Mesendoderm (in vitro differentiated cells): ENCODE measurements at regions not wholly inside any gene's neighbourhood (a gene's known extent, or its start where the extent isn't known, plus 50 kb on each side); places are given as distances from the start of the nearest gene placed in this dataset.
A peak's percentile ranks its signal among the peaks of the same experiment; 100 is the strongest.
"Not testable (repeated sequence)": the region's sequence is repeated elsewhere in the genome, so short reads cannot be mapped to it uniquely, and the experiment has no call there.

ENCODE experiments used
- DNase-seq: peaks from one replicate; pipeline ENCODE4 v3.0.0; 2013
- H2AK5ac ChIP-seq: 2 replicates; pipeline ENCODE4 v1.6.1; 2013; ENCODE audit warnings: low read length, inconsistent platforms
- H2BK120ac ChIP-seq: 2 replicates; pipeline ENCODE4 v1.6.1; 2013; ENCODE audit warnings: low read depth, mild to moderate bottlenecking, low read length, moderate library complexity, mixed read lengths
- H2BK15ac ChIP-seq: replicated peaks from 2 replicates; pipeline ENCODE4 v1.6.1; 2013; ENCODE audit warnings: low read depth, mild to moderate bottlenecking, moderate library complexity
- H2BK5ac ChIP-seq: 2 replicates; pipeline ENCODE4 v1.6.1; 2013; ENCODE audit warnings: low read length, inconsistent platforms
- H3K18ac ChIP-seq: 2 replicates; pipeline ENCODE4 v1.6.1; 2013; ENCODE audit warnings: mild to moderate bottlenecking, low read length, mixed read lengths
- H3K23ac ChIP-seq: one replicate; pipeline ENCODE4 v1.6.1; 2013; ENCODE audit warnings: low read length
- H3K27ac ChIP-seq: 2 replicates; pipeline ENCODE4 v1.5.1; 2013; ENCODE audit warnings: low read depth, mild to moderate bottlenecking, inconsistent platforms, low read length, moderate library complexity
- H3K27me3 ChIP-seq: 2 replicates; pipeline ENCODE4 v1.6.1; 2013; ENCODE audit warnings: low read length, control low read depth, mild to moderate bottlenecking, inconsistent platforms; ENCODE audit not compliant: insufficient read depth, poor library complexity
- H3K36me3 ChIP-seq: 2 replicates; pipeline ENCODE4 v1.6.1; 2013; ENCODE audit warnings: low read length, inconsistent platforms; ENCODE audit not compliant: control insufficient read depth, insufficient read depth
- H3K4ac ChIP-seq: one replicate; pipeline ENCODE4 v1.6.1; 2013; ENCODE audit warnings: low read depth, mild to moderate bottlenecking, low read length, moderate library complexity
- H3K4me1 ChIP-seq: 2 replicates; pipeline ENCODE4 v1.6.1; 2013; ENCODE audit warnings: low read depth, low read length, inconsistent platforms; ENCODE audit not compliant: control insufficient read depth
- H3K4me2 ChIP-seq: 2 replicates; pipeline ENCODE4 v1.6.1; 2013; ENCODE audit warnings: low read length
- H3K4me3 ChIP-seq: 2 replicates; pipeline ENCODE4 v1.5.1; 2013; ENCODE audit warnings: mild to moderate bottlenecking, low read length
- H3K56ac ChIP-seq: one replicate; pipeline ENCODE4 v1.6.1; 2013; ENCODE audit warnings: low read length
- H3K79me1 ChIP-seq: 2 replicates; pipeline ENCODE4 v1.6.1; 2013; ENCODE audit warnings: low read length, inconsistent platforms
- H3K79me2 ChIP-seq: 2 replicates; pipeline ENCODE4 v1.6.1; 2013; ENCODE audit warnings: mild to moderate bottlenecking, low read length; ENCODE audit not compliant: control insufficient read depth, insufficient read depth
- H3K9ac ChIP-seq: 2 replicates; pipeline ENCODE4 v1.6.1; 2013; ENCODE audit warnings: low read length, inconsistent platforms
- H4K5ac ChIP-seq: one replicate; pipeline ENCODE4 v1.6.1; 2013; ENCODE audit warnings: low read length
- H4K8ac ChIP-seq: one replicate; pipeline ENCODE4 v1.6.1; 2013; ENCODE audit warnings: low read depth, mild to moderate bottlenecking, control low read depth, low read length, moderate library complexity
- WGBS: extraction: QIAGEN DNeasy Blood & Tissue Kit; methylation state at CpG from one replicate; pipeline ENCODE4 v1.1.7; 2013; ENCODE audit warnings: low lambda C conversion rate, missing lambda C conversion rate; ENCODE audit not compliant: insufficient coverage; ENCODE audit errors: extremely low coverage; 5-methylcytosine and 5-hydroxymethylcytosine counted together

GRCh38 chr3:79951426-79951825 is 183.6 kb upstream of the ROBO1 start:
- not testable (repeated sequence) for H2BK15ac ChIP-seq, H3K27me3 ChIP-seq, H3K9ac ChIP-seq, H3K23ac ChIP-seq, H3K4me2 ChIP-seq, H4K5ac ChIP-seq, H2BK120ac ChIP-seq, H3K36me3 ChIP-seq, H3K79me2 ChIP-seq, H3K79me1 ChIP-seq, H3K27ac ChIP-seq, H4K8ac ChIP-seq, H3K56ac ChIP-seq, H2AK5ac ChIP-seq, H3K4ac ChIP-seq, H3K18ac ChIP-seq, DNase-seq, H2BK5ac ChIP-seq, H3K4me1 ChIP-seq, H3K4me3 ChIP-seq
- WGBS, result no CpG with 5 or more reads among the region's 23 CpGs

- no peak overlapping the region for H2BK120ac ChIP-seq
- H3K36me3 ChIP-seq, result no peaks in the 10 kb centered on the region
- WGBS, result no CpG with 5 or more reads among the region's 2 CpGs
- H3K4me2 ChIP-seq, result no peak overlapping the region
- H3K23ac ChIP-seq, result no peak overlapping the region
- H3K4me1 ChIP-seq, result no peaks in the 10 kb centered on the region
- no peak overlapping the region for H3K56ac ChIP-seq
- no peak for DNase-seq
- H3K27ac ChIP-seq, result no peak overlapping the region
- H3K79me2 ChIP-seq, result no peaks in the 10 kb centered on the region
- H3K27me3 ChIP-seq, result no peaks in the 10 kb centered on the region
- no peak overlapping the region for H2BK15ac ChIP-seq
- H4K8ac ChIP-seq, result no peak overlapping the region
- H3K18ac ChIP-seq, result no peak overlapping the region
- no peak overlapping the region for H2BK5ac ChIP-seq
- no peak overlapping the region for H3K4me3 ChIP-seq
- H3K4ac ChIP-seq, result no peak overlapping the region
- H4K5ac ChIP-seq, result no peak overlapping the region
- no peak overlapping the region for H3K9ac ChIP-seq
- H2AK5ac ChIP-seq, result no peak overlapping the region
- no peaks in the 10 kb centered on the region for H3K79me1 ChIP-seq
Measured at GRCh38 chr3:79947957-79948356, 180.2 kb upstream of the ROBO1 start.

GRCh38 chr3:79947469-79947868 is 179.7 kb upstream of the ROBO1 start:
- DNase-seq, result no peak
- H3K79me2 ChIP-seq, result no peaks in the 10 kb centered on the region
- H2BK15ac ChIP-seq, result no peak overlapping the region
- no peak overlapping the region for H3K18ac ChIP-seq
- no CpG with 5 or more reads among the region's 1 CpG for WGBS
- no peak overlapping the region for H3K4ac ChIP-seq
- no peak overlapping the region for H3K27ac ChIP-seq
- no peaks in the 10 kb centered on the region for H3K4me1 ChIP-seq
- no peaks in the 10 kb centered on the region for H3K36me3 ChIP-seq
- H3K79me1 ChIP-seq, result no peaks in the 10 kb centered on the region
- no peak overlapping the region for H4K5ac ChIP-seq
- no peak overlapping the region for H3K4me3 ChIP-seq
- no peak overlapping the region for H2BK5ac ChIP-seq
- H2AK5ac ChIP-seq, result no peak overlapping the region
- no peak overlapping the region for H3K9ac ChIP-seq
- H2BK120ac ChIP-seq, result no peak overlapping the region
- no peaks in the 10 kb centered on the region for H3K27me3 ChIP-seq
- no peak overlapping the region for H3K56ac ChIP-seq
- no peak overlapping the region for H3K4me2 ChIP-seq
- H3K23ac ChIP-seq, result no peak overlapping the region
- no peak overlapping the region for H4K8ac ChIP-seq

GRCh38 chr3:79937567-79937966 is 169.8 kb upstream of the ROBO1 start:
- H3K79me2 ChIP-seq, result no peaks in the 10 kb centered on the region
- H4K5ac ChIP-seq, result no peak overlapping the region
- DNase-seq, result peak; percentile 92
- no peaks in the 10 kb centered on the region for H3K79me1 ChIP-seq
- H3K36me3 ChIP-seq, result no peaks in the 10 kb centered on the region
- no peak overlapping the region for H3K23ac ChIP-seq
- no peaks in the 10 kb centered on the region for H3K27me3 ChIP-seq
- H3K9ac ChIP-seq, result no peak overlapping the region
- H3K4me2 ChIP-seq, result no peak overlapping the region
- no peak overlapping the region for H3K27ac ChIP-seq
- no CpG with 5 or more reads among the region's 1 CpG for WGBS
- H2BK120ac ChIP-seq, result no peak overlapping the region
- no peak overlapping the region for H2BK15ac ChIP-seq
- H3K4me1 ChIP-seq, result no peaks in the 10 kb centered on the region
- no peak overlapping the region for H2AK5ac ChIP-seq
- no peak overlapping the region for H3K4ac ChIP-seq
- H3K18ac ChIP-seq, result no peak overlapping the region
- no peak overlapping the region for H3K56ac ChIP-seq
- H3K4me3 ChIP-seq, result no peak overlapping the region
- no peak overlapping the region for H4K8ac ChIP-seq
- H2BK5ac ChIP-seq, result no peak overlapping the region

- no peaks in the 10 kb centered on the region for H3K27me3 ChIP-seq
- no peak for DNase-seq
- no peak overlapping the region for H2AK5ac ChIP-seq
- H3K4ac ChIP-seq, result no peak overlapping the region
- no peak overlapping the region for H3K56ac ChIP-seq
- no peak overlapping the region for H3K4me2 ChIP-seq
- H4K5ac ChIP-seq, result no peak overlapping the region
- no peaks in the 10 kb centered on the region for H3K79me2 ChIP-seq
- no peak overlapping the region for H3K4me3 ChIP-seq
- no peak overlapping the region for H2BK15ac ChIP-seq
- no peak overlapping the region for H4K8ac ChIP-seq
- no CpG with 5 or more reads among the region's 8 CpGs for WGBS
- H3K27ac ChIP-seq, result no peak overlapping the region
- H3K9ac ChIP-seq, result no peak overlapping the region
- no peaks in the 10 kb centered on the region for H3K79me1 ChIP-seq
- no peak overlapping the region for H3K23ac ChIP-seq
- no peak overlapping the region for H2BK120ac ChIP-seq
- H3K36me3 ChIP-seq, result no peaks in the 10 kb centered on the region
- no peak overlapping the region for H2BK5ac ChIP-seq
- H3K4me1 ChIP-seq, result no peaks in the 10 kb centered on the region
- H3K18ac ChIP-seq, result no peak overlapping the region
Measured at GRCh38 chr3:79930196-79930595, 162.4 kb upstream of the ROBO1 start.

GRCh38 chr3:79928687-79929408 is 161.1 kb upstream of the ROBO1 start:
- no peak overlapping the region for H3K18ac ChIP-seq
- no CpG with 5 or more reads among the region's 4 CpGs for WGBS
- no peaks in the 10 kb centered on the region for H3K79me2 ChIP-seq
- H3K56ac ChIP-seq, result no peak overlapping the region
- H2BK5ac ChIP-seq, result no peak overlapping the region
- no peaks in the 10 kb centered on the region for H3K27me3 ChIP-seq
- no peaks in the 10 kb centered on the region for H3K36me3 ChIP-seq
- no peak overlapping the region for H4K5ac ChIP-seq
- H3K9ac ChIP-seq, result no peak overlapping the region
- H3K4me3 ChIP-seq, result no peak overlapping the region
- H3K4me2 ChIP-seq, result no peak overlapping the region
- H3K79me1 ChIP-seq, result no peaks in the 10 kb centered on the region
- no peak overlapping the region for H2BK120ac ChIP-seq
- no peak overlapping the region for H4K8ac ChIP-seq
- no peak overlapping the region for H3K27ac ChIP-seq
- H2AK5ac ChIP-seq, result no peak overlapping the region
- no peaks in the 10 kb centered on the region for H3K4me1 ChIP-seq
- no peak for DNase-seq
- H3K23ac ChIP-seq, result no peak overlapping the region
- no peak overlapping the region for H3K4ac ChIP-seq
- H2BK15ac ChIP-seq, result no peak overlapping the region
